Transverse colon (tissue), 4 donors: ENCODE measurements at regions not wholly inside any gene's neighbourhood (a gene's known extent, or its start where the extent isn't known, plus 50 kb on each side); places are given as distances from the start of the nearest gene placed in this dataset.

ENCODE experiments used
- DNase-seq: peaks from one replicate; pipeline ENCODE4 v3.0.0-alpha.2; 2019
- H3K27ac ChIP-seq, 4 donors: fragments of 200-600 bp; sonication (generic); 2 replicates each; pipeline ENCODE4 v1.5.1; 2016 to 2018; ENCODE audit warnings: inconsistent platforms in 4 of 4
- H3K27me3 ChIP-seq: fragments of 200-600 bp; sonication (generic); 2 replicates; pipeline ENCODE4 v1.5.1; 2017; ENCODE audit warnings: inconsistent platforms
- H3K36me3 ChIP-seq, 4 donors: fragments of 200-600 bp; sonication (generic); 2 replicates each; pipeline ENCODE4 v1.5.1; 2017 to 2019; ENCODE audit warnings: inconsistent platforms in 4 of 4
- H3K4me1 ChIP-seq, 4 donors: fragments of 200-600 bp; sonication (generic); 2 replicates each; pipeline ENCODE4 v1.5.1; 2017 to 2020; ENCODE audit warnings: inconsistent platforms in 4 of 4
- H3K4me3 ChIP-seq, 4 donors: fragments of 200-600 bp; sonication (generic); 1 replicate in 1 of 4; 2 replicates in 3 of 4; pipeline versions ENCODE4 v1.5.1 to v1.6.1; 2017 to 2019; ENCODE audit warnings: inconsistent platforms in 4 of 4
- H3K9me3 ChIP-seq, 2 donors: fragments of 200-600 bp; sonication (generic); 2 replicates each; pipeline ENCODE4 v1.5.1; 2017 to 2019; ENCODE audit warnings: inconsistent platforms in 2 of 2
- CTCF ChIP-seq, 5 experiments: fragments of 200-600 bp in 3 of 5; fragments of 450-650 bp in 2 of 5; sonication (generic) in 3 of 5; IDR thresholded peaks; 1 replicate in 2 of 5; 2 replicates in 3 of 5; pipeline ENCODE4 v1.5.1; 2016 to 2017; ENCODE audit warnings: antibody characterized with exemption in 5 of 5, inconsistent platforms in 3 of 5, mild to moderate bottlenecking in 2 of 5, moderate library complexity in 1 of 5
- EP300 ChIP-seq: sonication (generic); formaldehyde crosslinking; IDR thresholded peaks from one replicate; pipeline ENCODE4 v1.6.1; 2017; ENCODE audit warnings: antibody characterized with exemption, low read depth
- POLR2A ChIP-seq: fragments of 450-650 bp; IDR thresholded peaks from one replicate; pipeline ENCODE4 v1.6.1; 2016; ENCODE audit warnings: antibody characterized with exemption, mild to moderate bottlenecking, moderate library complexity
- POLR2AphosphoS5 ChIP-seq, 3 donors: sonication (generic); formaldehyde crosslinking; IDR thresholded peaks; one replicate each; pipeline ENCODE4 v1.6.1; 2016; ENCODE audit warnings: antibody characterized with exemption in 3 of 3
- WGBS, 2 donors: methylation state at CpG; one replicate each; pipeline ENCODE4 v1.1.5; 2018; ENCODE audit warnings: low coverage in 1 of 2; 5-methylcytosine and 5-hydroxymethylcytosine counted together
- in situ Hi-C, 4 donors: fragments of 200-750 bp; cut with MboI; loops; one replicate each; pipeline versions ENCODE4 v1.15.0 to v1.15.1; 2017; ENCODE audit warnings: low sequenced_read_pairs in 3 of 4, low pct_ligation_motif_present in 1 of 4, low pct_unique_long_range_greater_than_20kb in 1 of 4
- intact Hi-C: fragments of 100-400 bp; cut with DNase I; formaldehyde crosslinking; loops from one replicate; pipeline ENCODE4 v1.15.1; 2023; ENCODE audit warnings: low total_unique reads

DNA sequence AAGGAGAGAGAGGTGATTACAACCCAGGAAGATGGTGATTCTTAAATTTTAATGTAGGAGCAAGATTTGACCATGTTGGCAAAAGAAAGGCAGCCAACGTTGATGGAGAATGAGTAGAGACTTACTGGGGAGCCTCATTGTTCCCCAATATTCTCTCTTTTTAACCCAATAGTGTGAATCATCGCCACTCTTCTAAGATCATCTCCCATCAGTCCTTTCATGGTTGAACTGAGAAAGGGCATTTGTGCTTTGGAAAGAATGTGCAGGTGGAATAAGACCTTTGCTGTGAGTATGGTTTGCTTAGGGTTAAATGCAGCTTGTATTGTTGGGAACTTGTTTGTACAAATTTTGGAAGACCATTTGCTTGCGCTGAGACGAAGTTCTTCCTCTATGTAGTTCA, 231.0 kb downstream of the TBXT start:
- in situ Hi-C loops = no loop called here
- intact Hi-C loops = no loop called here
- H3K27ac ChIP-seq = no peak overlapping the region
- H3K9me3 ChIP-seq = no peaks in the 10 kb centered on the region
- TF ChIP-seq POLR2AphosphoS5 (IDR thresholded peaks at IDR 0.05) (no peak), CTCF (IDR thresholded peaks at IDR 0.05) (no peak), EP300 (no peak), POLR2A (no peak)
- no peaks in the 10 kb centered on the region for H3K4me1 ChIP-seq
- no peak for DNase-seq
- no peaks in the 10 kb centered on the region for H3K27me3 ChIP-seq
- 77 to 91% methylated on average over 4 of the region's 4 CpGs for WGBS, 2 donors
- H3K36me3 ChIP-seq = no peaks in the 10 kb centered on the region
- H3K4me3 ChIP-seq = no peak overlapping the region

GRCh38 chr6:165936096-165936495, 231.6 kb downstream of the TBXT start:
- no peak for DNase-seq
- in situ Hi-C loops = no loop called here
- intact Hi-C loops = no loop called here
- no peaks in the 10 kb centered on the region for H3K9me3 ChIP-seq
- TF ChIP-seq POLR2A (no peak), POLR2AphosphoS5 (IDR thresholded peaks at IDR 0.05) (no peak), EP300 (no peak), CTCF (IDR thresholded peaks at IDR 0.05) (no peak)
- no peaks in the 10 kb centered on the region for H3K36me3 ChIP-seq
- H3K27me3 ChIP-seq = no peaks in the 10 kb centered on the region
- H3K4me3 ChIP-seq = no peak overlapping the region
- no peaks in the 10 kb centered on the region for H3K4me1 ChIP-seq
- no peak overlapping the region for H3K27ac ChIP-seq
- 79 to 80% methylated on average over 3 of the region's 3 CpGs for WGBS, 2 donors

DNA sequence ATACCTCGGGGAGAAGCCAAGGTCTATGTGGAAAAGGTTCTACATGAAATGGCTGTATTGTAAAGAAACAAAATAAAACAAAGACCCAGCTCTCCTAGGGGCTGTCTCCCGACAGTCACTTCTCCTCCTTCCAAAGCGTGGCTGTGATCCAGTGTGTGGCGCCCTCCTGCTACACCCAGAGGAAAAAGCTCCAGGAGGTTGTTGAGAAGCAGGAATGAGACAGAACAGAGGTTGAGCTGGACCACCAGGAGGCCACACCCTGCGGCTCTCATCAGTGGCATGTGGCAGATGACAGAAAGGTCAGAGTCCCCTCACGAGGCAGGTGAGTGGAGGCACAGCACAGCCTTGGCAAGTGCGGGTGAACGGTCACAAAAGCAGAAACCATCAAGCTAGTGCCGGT, 236.0 kb downstream of the TBXT start:
- no peak overlapping the region for H3K27ac ChIP-seq
- H3K4me1 ChIP-seq = no peaks in the 10 kb centered on the region
- in situ Hi-C loops (no loop called here), intact Hi-C loops (no loop called here)
- no peak for DNase-seq
- no peak overlapping the region for H3K4me3 ChIP-seq
- H3K36me3 ChIP-seq = no peaks in the 10 kb centered on the region
- 75 to 100% methylated on average over 1 to 8 of the region's 9 CpGs for WGBS, 2 donors
- H3K9me3 ChIP-seq = no peaks in the 10 kb centered on the region
- H3K27me3 ChIP-seq = no peaks in the 10 kb centered on the region
- no peak for TF ChIP-seq EP300
- TF ChIP-seq CTCF (IDR thresholded peaks at IDR 0.05) = no peak
- TF ChIP-seq POLR2A = no peak
- TF ChIP-seq POLR2AphosphoS5 (IDR thresholded peaks at IDR 0.05) = no peak

DNA sequence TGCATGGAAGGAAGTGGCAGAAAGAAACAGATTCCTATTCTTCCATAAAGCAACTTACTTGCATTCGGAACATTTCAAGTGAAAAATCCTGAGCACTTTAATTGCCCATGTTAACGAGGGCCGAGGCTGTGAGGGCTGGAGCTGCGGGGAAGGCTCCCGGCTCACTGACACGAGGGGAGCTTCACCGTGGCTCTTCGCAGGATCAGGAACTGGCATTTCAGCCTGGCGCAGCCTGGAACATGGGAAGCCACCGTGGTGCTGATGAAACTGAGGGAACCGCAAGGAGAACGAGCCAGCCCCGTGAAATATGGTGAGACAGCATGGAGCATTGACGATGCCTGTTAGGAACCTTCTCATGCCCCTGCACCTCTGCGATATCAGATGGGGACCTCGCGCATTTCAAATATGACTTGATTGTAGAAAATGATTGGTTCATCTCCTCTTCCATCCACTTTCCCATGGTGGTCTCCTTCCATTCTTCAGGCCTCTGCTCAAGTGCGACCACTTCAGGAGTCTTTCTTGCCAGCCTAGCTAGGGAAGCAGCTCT, 236.9 kb downstream of the TBXT start:
- in situ Hi-C loops = no loop called here
- no peak for DNase-seq
- Histone ChIP-seq H3K4me3 (no peak overlapping the region), H3K9me3 (no peaks in the 10 kb centered on the region), H3K27ac (no peak overlapping the region), H3K4me1 (no peaks in the 10 kb centered on the region), H3K36me3 (no peaks in the 10 kb centered on the region), H3K27me3 (no peaks in the 10 kb centered on the region)
- 90 to 91% methylated on average over 8 to 18 of the region's 18 CpGs for WGBS, 2 donors
- TF ChIP-seq CTCF (IDR thresholded peaks at IDR 0.05) (no peak), EP300 (no peak), POLR2A (no peak), POLR2AphosphoS5 (IDR thresholded peaks at IDR 0.05) (no peak)
- intact Hi-C loops = no loop called here
